ENCODE measurements at regions not wholly inside any gene's neighbourhood (a gene's known extent, or its start where the extent isn't known, plus 50 kb on each side); places are given as distances from the start of the nearest gene placed in this dataset.

- TF ChIP-seq CTCF (IDR thresholded peaks at IDR 0.05 in 8 of 11, conservative IDR thresholded peaks at IDR 0.05 in 3 of 11) = no peak
- TF ChIP-seq POLR2A (IDR thresholded peaks at IDR 0.05) = no peak
- TF ChIP-seq POLR2AphosphoS5 (IDR thresholded peaks at IDR 0.05) = no peak
These were observed 234.2 kb upstream of the MEF2C start for GRCh38 chr5:89117124-89117644.

Measured in spleen (tissue), 7 donors.